NCI-H2196 (cell line): ENCODE measurements at regions not wholly inside any gene's neighbourhood (a gene's known extent, or its start where the extent isn't known, plus 50 kb on each side); places are given as distances from the start of the nearest gene placed in this dataset.
A peak's percentile ranks its signal among the peaks of the same experiment; 100 is the strongest.
"Not testable (repeated sequence)": the region's sequence is repeated elsewhere in the genome, so short reads cannot be mapped to it uniquely, and the experiment has no call there.

Experiments
- DNase-seq: peaks from one replicate; lab custom pipeline; 2025; ENCODE audit not compliant: unreplicated experiment; lab: John Stamatoyannopoulos, UW

GRCh38 chr9:41367301-41367700 lies 178.2 kb upstream of the ZNG1F start:
- DNase-seq = not testable (repeated sequence)

DNA sequence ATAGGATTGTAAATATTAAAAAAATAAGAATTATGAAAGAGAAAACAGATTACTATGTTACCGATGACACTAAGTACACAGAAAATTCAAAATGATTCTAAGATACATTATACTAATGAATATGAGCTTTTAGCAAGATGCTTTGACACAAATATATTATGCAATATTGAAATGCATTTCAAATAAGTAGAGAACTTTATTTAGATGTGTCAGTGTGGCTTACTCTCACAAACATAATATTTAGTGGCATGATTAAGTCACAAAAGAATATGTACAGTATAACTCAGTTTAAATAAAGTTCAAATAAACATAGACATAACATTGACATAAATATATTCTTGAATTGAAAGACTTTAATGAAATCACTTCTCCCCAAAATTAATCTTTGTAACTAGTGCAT lies 172.7 kb upstream of the ZNG1F start:
- DNase-seq = not testable (repeated sequence)

GRCh38 chr9:41359116-41359515 lies 170.0 kb upstream of the ZNG1F start:
- peak; percentile 0 for DNase-seq

DNA sequence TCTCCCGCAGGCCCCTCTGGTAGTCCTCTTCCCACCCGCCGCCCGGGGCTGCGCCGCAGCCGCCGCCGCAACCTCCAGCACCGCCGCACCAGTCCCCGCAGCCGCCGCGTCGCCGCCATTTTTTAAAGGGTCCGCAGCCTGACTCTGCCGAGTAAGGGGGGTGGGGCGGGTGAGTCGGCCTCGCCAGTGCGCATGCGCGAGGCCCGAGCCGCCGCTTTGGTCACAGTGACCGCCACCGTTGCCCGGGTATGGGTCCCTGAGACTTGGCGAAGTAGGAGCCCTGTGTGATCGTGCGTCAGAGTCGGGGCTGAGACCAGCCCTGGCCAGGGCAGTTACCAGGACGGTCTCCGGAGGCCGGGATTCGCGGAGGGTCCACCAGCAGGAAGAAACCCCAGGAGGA lies 169.6 kb upstream of the ZNG1F start:
- peak; percentile 58 for DNase-seq

- not testable (repeated sequence) for DNase-seq
These were observed 168.8 kb upstream of the ZNG1F start for GRCh38 chr9:41357918-41358404.

DNA sequence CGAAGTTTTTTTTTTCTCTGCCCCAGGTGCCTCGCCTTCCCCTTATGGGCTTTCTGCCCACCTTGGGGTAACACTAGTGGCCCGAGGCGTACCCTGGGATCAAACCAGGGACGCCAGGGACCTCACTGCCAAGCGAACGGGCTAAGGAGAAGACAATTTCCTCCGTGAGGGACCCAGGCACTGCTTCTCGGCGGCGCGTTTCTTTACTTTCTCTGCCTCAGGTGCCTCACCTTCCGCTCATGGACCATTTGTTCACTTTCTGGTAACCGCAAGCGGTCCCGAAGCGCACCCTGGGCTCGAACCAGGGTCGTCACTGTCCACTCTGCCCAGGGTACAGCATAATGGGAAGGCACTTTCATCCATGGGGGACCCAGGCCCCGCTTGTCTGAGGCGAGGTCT lies 168.2 kb upstream of the ZNG1F start:
- not testable (repeated sequence) for DNase-seq

GRCh38 chr9:41356588-41357349 lies 167.7 kb upstream of the ZNG1F start:
- peak; percentile 15 for DNase-seq

DNA sequence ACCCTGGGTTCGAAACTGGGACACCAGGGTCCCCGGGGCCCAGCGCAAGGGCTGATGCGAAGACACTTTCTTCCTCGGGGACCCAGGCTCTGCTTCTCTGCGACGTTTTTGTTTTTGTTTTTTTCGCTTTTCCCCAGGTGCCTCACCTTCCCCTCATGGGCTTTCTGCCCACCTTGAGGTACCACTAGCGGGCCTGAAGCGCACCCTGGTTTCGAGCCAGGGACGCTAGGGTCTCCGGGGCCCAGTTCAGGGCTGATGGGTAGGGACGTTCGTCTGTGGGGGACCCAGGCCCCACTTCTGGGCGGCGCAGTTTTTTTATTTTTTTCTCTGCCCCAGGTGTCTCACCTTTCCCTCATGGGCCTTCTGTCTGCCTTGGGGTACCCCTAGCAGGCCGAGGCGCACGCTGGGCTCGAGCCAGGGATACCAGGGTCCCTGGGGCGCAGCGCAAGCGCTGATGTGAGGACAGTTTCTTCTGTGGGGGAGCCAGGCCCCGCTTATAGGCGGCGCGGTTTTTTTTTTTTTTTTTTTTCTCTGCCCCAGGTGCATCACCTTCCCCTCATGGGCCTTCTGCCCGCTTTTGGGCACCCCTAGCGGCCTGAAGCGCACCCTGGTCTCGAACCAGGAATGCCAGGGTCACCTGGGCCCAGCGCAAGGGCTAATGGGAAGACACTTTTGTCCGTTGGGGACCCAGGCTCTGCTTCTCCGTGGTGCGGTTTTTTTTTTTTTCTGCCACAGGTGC lies 166.8 kb upstream of the ZNG1F start:
- DNase-seq = not testable (repeated sequence)

GRCh38 chr9:41354978-41355377 lies 165.9 kb upstream of the ZNG1F start:
- not testable (repeated sequence) for DNase-seq

- DNase-seq = not testable (repeated sequence)
These were observed 165.2 kb upstream of the ZNG1F start for GRCh38 chr9:41354060-41354934.

DNA sequence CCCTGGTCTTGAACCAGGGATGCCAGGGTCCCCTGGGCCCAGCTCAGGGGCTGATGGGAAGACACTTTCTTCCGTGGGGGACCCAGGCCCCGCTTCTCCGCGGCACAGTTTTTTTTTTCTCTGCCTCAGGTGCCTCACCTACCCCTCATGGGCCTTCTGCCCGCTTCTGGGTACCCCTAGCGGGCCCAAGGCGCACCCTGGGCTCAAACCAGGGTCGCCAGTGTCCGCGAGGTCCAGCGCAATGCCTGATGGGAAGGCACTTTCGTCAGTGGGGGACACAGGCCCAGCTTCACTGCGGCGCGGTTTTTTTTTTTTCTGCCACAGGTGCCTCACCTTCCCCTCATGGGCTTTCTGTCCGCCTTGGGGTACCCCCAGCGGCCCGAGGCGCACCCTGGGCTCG lies 163.9 kb upstream of the ZNG1F start:
- DNase-seq = not testable (repeated sequence)

GRCh38 chr9:41352390-41352789 lies 163.3 kb upstream of the ZNG1F start:
- not testable (repeated sequence) for DNase-seq

DNA sequence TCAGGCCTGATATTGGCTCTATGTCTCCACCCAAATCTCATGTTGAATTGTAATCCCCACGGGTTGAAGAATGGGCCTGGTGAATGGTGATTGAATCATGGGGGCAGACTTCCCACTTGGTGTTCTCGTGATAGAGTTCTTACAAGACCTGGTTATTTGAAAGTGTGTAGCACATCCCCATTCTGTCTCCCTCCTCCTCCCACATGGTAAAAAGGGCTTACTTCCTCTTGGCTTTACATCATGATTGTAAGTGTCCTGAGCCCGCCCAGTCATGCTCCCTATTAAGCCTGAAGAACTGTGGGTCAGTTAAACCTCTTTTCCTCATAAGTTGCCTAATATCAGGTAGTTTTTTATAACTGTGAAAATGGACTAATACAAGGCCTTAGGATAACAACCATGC lies 158.8 kb upstream of the ZNG1F start:
- DNase-seq = not testable (repeated sequence)

DNA sequence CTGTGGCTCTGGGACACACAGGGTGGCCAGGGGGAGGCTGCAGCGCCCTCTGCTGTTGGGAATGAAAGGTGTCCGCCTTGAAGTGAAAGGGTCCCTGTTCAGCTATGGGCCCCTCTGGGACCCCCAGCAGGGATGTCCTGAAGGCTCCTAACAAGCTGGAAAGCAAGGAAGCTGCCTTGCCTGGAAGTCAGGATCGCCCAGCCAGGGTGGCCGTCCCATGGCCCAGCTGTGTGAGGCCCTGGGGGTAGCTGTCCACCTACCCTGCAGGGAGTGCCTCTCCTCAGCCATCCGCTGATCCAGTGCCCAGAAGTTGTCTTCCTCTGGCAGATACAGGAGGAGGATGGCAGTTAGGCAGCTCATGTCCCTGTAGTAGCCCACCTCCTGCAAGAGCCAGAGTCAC lies 143.4 kb upstream of the ZNG1F start:
- not testable (repeated sequence) for DNase-seq

DNA sequence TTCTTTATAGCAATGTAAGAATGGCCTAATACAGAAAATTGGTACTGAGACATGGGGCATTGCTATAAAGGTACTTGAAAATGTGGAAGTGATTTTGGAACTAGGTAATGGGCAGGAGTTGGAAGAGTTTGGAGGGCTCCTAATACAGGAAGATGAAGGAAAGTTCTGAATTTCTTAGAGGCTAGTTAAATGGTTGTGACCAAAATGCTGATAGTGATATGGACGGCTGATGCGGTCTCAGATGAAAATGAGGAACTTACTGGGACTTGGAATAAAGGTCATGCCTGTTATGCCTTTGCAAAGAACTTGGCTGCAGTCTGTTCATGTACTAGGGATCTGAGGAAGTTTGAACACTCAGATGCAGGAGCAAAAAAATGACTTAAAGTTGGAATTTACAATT lies 132.2 kb upstream of the ZNG1F start:
- not testable (repeated sequence) for DNase-seq

- DNase-seq = not testable (repeated sequence)
These were observed 119.8 kb upstream of the ZNG1F start for GRCh38 chr9:41308953-41309352.

GRCh38 chr9:41285744-41286143 lies 96.6 kb upstream of the ZNG1F start:
- DNase-seq = not testable (repeated sequence)

DNA sequence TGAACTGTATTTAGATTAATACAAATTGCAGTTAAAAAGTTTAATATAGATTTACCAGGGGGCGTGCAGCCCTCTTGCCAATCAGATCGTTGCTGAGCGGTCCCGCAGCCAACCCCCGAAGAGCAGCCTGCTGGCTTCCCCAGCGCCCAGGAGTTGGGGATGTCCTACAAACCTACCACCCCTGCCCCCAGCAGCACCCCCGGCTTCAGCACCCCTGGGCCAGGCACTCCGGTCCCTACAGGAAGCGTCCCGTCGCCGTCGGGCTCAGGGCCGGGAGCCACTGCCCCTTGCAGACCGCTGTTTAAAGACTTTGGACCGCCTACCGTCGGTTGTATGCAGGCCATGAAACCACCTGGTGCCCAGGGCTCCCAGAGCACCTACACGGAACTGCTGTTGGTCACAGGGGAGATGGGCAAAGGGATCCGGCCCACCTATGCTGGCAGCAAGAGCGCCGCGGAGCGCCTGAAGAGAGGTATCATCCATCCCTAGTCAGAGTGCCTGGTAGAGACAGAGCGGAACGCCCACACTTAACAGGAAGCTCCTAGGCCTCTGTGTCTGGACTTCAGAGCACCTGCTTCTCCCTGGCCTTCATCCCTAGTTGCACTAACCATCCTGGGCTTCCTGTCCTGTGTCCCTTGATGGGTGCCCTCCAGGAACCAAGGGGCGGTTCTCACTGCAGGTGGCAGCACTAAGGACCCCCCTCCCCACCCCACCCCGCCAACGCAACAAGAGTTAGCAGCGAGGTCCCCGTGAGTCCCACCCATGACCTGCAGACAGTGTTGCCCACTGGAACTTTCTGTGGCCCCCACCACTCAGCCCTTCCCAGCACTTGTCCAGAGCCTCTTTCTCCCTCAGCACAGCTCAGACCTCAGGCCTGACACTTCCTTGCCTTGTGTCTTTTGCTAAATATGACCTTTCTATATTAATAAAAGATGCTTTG lies 91.5 kb upstream of the ZNG1F start:
- DNase-seq = not testable (repeated sequence)

DNA sequence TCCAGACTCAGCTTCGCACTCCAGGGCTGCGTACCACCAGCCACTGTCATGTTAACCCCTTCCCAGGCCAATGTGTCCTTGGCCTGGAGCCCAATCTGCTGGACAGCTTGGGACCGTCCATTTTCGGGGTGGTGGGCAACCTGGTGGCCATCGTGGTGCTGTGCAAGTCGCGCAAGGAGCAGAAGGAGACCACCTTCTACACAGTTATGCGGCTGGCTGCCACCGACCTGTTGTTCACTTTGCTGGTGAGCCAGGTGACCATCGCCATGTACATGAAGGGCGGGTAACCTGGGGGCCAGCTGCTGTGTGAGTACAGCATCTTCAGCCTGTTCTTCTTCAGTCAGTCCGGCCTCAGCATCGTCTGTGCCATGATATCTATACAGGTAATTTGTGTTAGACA lies 90.3 kb upstream of the ZNG1F start:
- not testable (repeated sequence) for DNase-seq

DNA sequence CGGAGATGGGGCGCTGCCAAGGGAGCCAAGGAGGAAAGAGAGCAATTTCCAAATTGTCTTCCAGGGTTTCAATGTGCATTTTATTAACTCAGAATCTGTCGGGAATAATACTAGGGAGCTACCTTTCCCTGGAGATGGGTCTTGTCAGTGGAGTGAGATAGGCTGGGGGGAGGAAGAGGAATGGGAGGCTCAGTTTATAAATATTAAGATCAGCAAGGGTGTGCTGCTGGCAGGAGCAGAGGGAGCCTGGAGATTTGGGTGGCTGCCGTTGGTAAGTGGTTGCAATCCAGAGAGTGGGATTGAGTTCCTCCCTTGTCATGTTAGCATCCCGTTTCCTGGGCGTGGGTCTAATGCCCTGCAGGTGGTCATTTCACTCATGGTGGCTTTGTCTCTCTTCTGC lies 89.9 kb upstream of the ZNG1F start:
- DNase-seq = not testable (repeated sequence)
